OCI-LY3 (cell line): ENCODE measurements at regions not wholly inside any gene's neighbourhood (a gene's known extent, or its start where the extent isn't known, plus 50 kb on each side); places are given as distances from the start of the nearest gene placed in this dataset.

Experiments
- H2AFZ ChIP-seq: fragments of 200-600, 300-600 bp; shearing (Covaris generic); 2 replicates; pipeline ENCODE4 v1.6.0; 2014; ENCODE audit warnings: antibody characterized with exemption, low read depth, low read length
- H3K27ac ChIP-seq: fragments of 200-600, 300-600 bp; sonication (generic); 2 replicates; pipeline ENCODE4 v1.5.1; 2014; ENCODE audit warnings: mild to moderate bottlenecking, low read length, moderate library complexity, mixed read lengths
- H3K27me3 ChIP-seq: fragments of 200-600, 300-600 bp; sonication (generic); 2 replicates; pipeline ENCODE4 v1.6.1; 2014; ENCODE audit warnings: low read depth, low read length, mixed read lengths
- H3K36me3 ChIP-seq: fragments of 200-600, 300-600 bp; sonication (generic); replicated peaks from 2 replicates; pipeline ENCODE3; 2014; ENCODE audit warnings: low read depth, low read length, mixed read lengths
- H3K4me1 ChIP-seq: fragments of 300-600, 200-600 bp; sonication (generic); 2 replicates; pipeline ENCODE4 v1.6.1; 2014; ENCODE audit warnings: low read length, mixed read lengths
- H3K4me2 ChIP-seq: fragments of 200-600, 300-600 bp; sonication (generic); 2 replicates; pipeline ENCODE4 v1.6.1; 2014; ENCODE audit warnings: low read length, mixed read lengths
- H3K4me3 ChIP-seq: fragments of 300-600, 200-600 bp; sonication (generic); 2 replicates; pipeline ENCODE4 v1.5.1; 2014; ENCODE audit warnings: antibody characterized with exemption, mild to moderate bottlenecking, low read length, moderate library complexity
- H3K79me2 ChIP-seq: fragments of 300-600, 200-600 bp; shearing (Covaris generic); 2 replicates; pipeline ENCODE4 v1.6.1; 2014; ENCODE audit warnings: mild to moderate bottlenecking, low read length, mixed read lengths
- H3K9ac ChIP-seq: fragments of 300-600, 200-600 bp; shearing (Covaris generic); 2 replicates; pipeline ENCODE4 v1.6.0; 2014; ENCODE audit warnings: mild to moderate bottlenecking, low read length, moderate library complexity
- H3K9me3 ChIP-seq: fragments of 200-600, 300-600 bp; shearing (Covaris generic); 2 replicates; pipeline ENCODE4 v1.6.1; 2014; ENCODE audit warnings: low read length, mixed read lengths; ENCODE audit not compliant: insufficient read depth
- H4K20me1 ChIP-seq: fragments of 200-600, 300-600 bp; sonication (generic); 2 replicates; pipeline ENCODE4 v1.6.1; 2016; ENCODE audit warnings: low read length, mixed read lengths; ENCODE audit not compliant: insufficient read depth
- EZH2phosphoT487 ChIP-seq: fragments of 200-600 bp; shearing (Covaris generic); IDR thresholded peaks from 2 replicates; pipeline ENCODE4 v1.6.1; 2018; ENCODE audit warnings: antibody characterized with exemption, mixed run types, low read depth
- TF ChIP-seq, protein P1 (sequence below): fragments of 200-600, 300-600 bp; sonication (generic); IDR thresholded peaks from 2 replicates; pipeline ENCODE4 v1.5.1; 2014; ENCODE audit warnings: antibody characterized with exemption, low read length, low read depth

DNA sequence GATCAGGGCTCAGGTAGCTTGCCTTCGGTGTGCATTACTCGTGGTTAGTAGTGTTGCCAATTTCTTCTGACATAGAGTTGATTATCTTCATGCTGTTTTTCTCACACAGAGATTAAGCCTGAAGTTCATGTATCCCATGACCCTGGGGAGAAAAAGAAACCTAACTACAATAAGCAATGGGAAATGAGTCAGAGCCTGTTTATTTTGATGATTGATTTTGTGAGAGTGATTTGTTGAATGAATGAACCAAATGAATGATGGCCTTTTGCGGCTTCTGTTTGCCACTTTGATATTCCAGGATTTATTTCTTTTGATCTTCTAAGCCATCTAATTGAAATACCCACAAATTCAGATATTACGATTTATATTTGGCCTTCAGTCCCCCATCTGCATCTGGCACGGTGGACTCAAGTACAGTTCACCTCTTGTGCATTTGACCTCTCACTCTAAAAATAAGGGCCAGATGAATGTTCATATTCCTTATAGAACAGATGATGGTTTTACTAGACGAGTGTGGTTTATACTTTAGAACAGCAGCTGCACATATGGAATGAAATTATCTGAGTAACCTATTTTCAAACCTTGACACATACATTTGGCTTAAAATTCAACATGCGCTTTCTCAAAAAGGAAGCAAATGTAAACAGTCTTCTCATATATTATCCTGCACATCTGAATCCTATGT, 110.7 kb downstream of the PLCE1 start:
- Histone ChIP-seq H3K4me1 (peaks cover 11% of the 10 kb centered on the region), H3K27me3 (no peaks in the 10 kb centered on the region), H3K9ac (no peak overlapping the region), H3K27ac (no peak overlapping the region), H3K4me2 (no peak overlapping the region), H3K36me3 (no peaks in the 10 kb centered on the region), H3K9me3 (no peaks in the 10 kb centered on the region), H3K4me3 (no peak overlapping the region), H4K20me1 (no peaks in the 10 kb centered on the region), H2AFZ (no peak overlapping the region), H3K79me2 (no peaks in the 10 kb centered on the region)
- TF ChIP-seq, protein P1, sequence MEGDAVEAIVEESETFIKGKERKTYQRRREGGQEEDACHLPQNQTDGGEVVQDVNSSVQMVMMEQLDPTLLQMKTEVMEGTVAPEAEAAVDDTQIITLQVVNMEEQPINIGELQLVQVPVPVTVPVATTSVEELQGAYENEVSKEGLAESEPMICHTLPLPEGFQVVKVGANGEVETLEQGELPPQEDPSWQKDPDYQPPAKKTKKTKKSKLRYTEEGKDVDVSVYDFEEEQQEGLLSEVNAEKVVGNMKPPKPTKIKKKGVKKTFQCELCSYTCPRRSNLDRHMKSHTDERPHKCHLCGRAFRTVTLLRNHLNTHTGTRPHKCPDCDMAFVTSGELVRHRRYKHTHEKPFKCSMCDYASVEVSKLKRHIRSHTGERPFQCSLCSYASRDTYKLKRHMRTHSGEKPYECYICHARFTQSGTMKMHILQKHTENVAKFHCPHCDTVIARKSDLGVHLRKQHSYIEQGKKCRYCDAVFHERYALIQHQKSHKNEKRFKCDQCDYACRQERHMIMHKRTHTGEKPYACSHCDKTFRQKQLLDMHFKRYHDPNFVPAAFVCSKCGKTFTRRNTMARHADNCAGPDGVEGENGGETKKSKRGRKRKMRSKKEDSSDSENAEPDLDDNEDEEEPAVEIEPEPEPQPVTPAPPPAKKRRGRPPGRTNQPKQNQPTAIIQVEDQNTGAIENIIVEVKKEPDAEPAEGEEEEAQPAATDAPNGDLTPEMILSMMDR, result no peak
- TF ChIP-seq EZH2phosphoT487, result no peak

DNA sequence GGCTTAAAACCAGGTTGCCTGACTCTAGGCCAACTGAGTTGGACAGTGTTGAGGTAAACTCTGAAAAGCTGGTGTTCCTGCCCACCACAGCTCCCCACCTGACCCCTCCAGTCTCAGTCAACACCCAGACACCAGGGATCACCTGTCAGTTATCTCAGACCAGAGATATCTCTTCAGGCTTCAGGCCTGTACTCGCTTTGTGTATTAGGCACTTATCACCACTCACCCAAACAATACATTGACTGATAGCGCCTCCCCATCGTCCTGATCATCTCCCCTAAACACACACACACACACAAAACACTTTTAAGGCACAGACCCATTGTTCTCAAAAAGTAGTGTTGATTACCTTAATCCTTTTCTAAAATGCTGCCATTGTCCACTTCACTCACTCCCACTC, 111.5 kb downstream of the PLCE1 start:
- no peak for TF ChIP-seq EZH2phosphoT487
- TF ChIP-seq, protein P1, result no peak
- Histone ChIP-seq H3K36me3 (no peaks in the 10 kb centered on the region), H3K27ac (no peak overlapping the region), H3K9me3 (no peaks in the 10 kb centered on the region), H3K9ac (no peak overlapping the region), H3K4me2 (no peak overlapping the region), H3K4me3 (no peak overlapping the region), H3K79me2 (no peaks in the 10 kb centered on the region), H3K4me1 (peaks cover 11% of the 10 kb centered on the region), H4K20me1 (no peaks in the 10 kb centered on the region), H3K27me3 (no peaks in the 10 kb centered on the region), H2AFZ (no peak overlapping the region)

DNA sequence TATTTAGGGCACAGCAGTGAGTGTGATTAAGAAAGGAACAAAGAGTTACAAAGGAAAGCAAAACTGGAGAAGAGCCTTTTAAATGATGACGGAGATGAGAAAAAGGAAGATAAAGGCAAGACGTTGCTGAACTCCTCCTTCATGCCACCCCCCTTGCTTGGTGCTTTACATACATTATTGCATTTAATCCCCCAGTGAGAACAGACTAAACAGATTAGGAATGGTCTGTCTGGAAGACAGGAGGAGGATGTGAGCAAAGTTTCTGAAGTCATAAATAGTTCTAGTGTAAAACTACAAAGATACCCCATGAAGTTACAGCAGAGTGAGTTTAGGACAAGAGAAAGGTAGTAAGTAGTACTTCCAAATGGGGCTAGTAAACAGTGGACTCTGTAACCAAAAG, 113.5 kb downstream of the PLCE1 start:
- no peaks in the 10 kb centered on the region for H3K4me1 ChIP-seq
- no peaks in the 10 kb centered on the region for H3K9me3 ChIP-seq
- no peak overlapping the region for H3K27ac ChIP-seq
- no peak overlapping the region for H3K4me2 ChIP-seq
- H3K4me3 ChIP-seq, result no peak overlapping the region
- no peaks in the 10 kb centered on the region for H3K27me3 ChIP-seq
- no peak overlapping the region for H3K9ac ChIP-seq
- no peaks in the 10 kb centered on the region for H3K36me3 ChIP-seq
- TF ChIP-seq, protein P1, result no peak
- no peak for TF ChIP-seq EZH2phosphoT487
- H2AFZ ChIP-seq, result no peak overlapping the region
- H3K79me2 ChIP-seq, result no peaks in the 10 kb centered on the region
- no peaks in the 10 kb centered on the region for H4K20me1 ChIP-seq

DNA sequence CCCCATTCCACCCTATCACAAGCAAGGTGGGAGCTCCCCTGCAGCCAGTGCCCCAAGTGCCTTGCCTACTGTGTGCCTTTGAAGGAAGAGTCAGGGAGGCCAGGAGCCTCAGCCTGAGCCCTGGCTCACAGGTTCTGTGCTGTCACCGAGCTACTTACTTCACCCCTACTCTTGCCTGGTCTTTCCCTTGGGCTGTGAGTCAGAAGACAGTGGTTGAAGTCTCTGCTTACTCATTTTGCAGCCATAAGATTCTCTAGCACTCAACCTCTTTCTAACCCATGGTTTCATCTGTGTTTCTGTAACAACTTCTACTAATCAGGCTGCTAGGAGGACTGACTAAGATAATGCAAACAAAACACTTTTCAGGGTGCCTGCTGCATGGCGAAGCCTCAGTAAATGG, 114.5 kb downstream of the PLCE1 start:
- Histone ChIP-seq H3K79me2 (no peaks in the 10 kb centered on the region), H3K4me1 (no peaks in the 10 kb centered on the region), H3K27ac (no peak overlapping the region), H3K9ac (no peak overlapping the region), H2AFZ (no peak overlapping the region), H4K20me1 (no peaks in the 10 kb centered on the region), H3K4me2 (no peak overlapping the region), H3K36me3 (no peaks in the 10 kb centered on the region), H3K9me3 (no peaks in the 10 kb centered on the region), H3K4me3 (no peak overlapping the region), H3K27me3 (no peaks in the 10 kb centered on the region)
- no peak for TF ChIP-seq EZH2phosphoT487
